Breast epithelium (tissue), 3 donors: ENCODE measurements at regions not wholly inside any gene's neighbourhood (a gene's known extent, or its start where the extent isn't known, plus 50 kb on each side); places are given as distances from the start of the nearest gene placed in this dataset.

Experiments used
- POLR2A ChIP-seq: fragments of 450-650 bp; IDR thresholded peaks from one replicate; pipeline ENCODE4 v1.6.1; 2016; ENCODE audit warnings: antibody characterized with exemption, mild to moderate bottlenecking, moderate library complexity
- TF ChIP-seq, protein P1 (sequence below), 3 donors: fragments of 450-650 bp; IDR thresholded peaks; one replicate each; pipeline ENCODE4 v1.5.1; 2016 to 2017; ENCODE audit warnings: antibody characterized with exemption in 3 of 3, mild to moderate bottlenecking in 3 of 3, moderate library complexity in 3 of 3

DNA sequence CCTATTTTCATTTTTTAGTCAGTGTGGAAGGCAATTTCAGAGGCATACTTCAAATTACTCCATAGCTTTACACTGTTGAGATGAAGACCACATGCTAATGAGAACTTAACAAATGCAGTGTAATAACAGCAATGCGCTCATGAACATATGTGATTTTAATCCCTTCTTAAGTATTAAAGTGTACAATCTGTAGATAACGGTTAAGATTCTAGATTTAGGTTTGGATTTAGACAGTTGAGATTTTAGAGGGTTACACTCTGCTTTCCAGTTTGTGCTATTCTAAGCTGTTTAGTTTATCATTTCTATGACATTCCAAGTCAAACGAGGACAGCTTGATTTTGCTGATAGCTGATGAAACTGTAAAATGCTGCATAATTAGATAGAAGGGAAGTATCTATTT lies 257.8 kb upstream of the CHRM3 start:
- TF ChIP-seq POLR2A = no peak
- TF ChIP-seq, protein P1, sequence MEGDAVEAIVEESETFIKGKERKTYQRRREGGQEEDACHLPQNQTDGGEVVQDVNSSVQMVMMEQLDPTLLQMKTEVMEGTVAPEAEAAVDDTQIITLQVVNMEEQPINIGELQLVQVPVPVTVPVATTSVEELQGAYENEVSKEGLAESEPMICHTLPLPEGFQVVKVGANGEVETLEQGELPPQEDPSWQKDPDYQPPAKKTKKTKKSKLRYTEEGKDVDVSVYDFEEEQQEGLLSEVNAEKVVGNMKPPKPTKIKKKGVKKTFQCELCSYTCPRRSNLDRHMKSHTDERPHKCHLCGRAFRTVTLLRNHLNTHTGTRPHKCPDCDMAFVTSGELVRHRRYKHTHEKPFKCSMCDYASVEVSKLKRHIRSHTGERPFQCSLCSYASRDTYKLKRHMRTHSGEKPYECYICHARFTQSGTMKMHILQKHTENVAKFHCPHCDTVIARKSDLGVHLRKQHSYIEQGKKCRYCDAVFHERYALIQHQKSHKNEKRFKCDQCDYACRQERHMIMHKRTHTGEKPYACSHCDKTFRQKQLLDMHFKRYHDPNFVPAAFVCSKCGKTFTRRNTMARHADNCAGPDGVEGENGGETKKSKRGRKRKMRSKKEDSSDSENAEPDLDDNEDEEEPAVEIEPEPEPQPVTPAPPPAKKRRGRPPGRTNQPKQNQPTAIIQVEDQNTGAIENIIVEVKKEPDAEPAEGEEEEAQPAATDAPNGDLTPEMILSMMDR (IDR thresholded peaks at IDR 0.05) = no peak
